Mesodermal cell (in vitro differentiated cells): ENCODE measurements at regions not wholly inside any gene's neighbourhood (a gene's known extent, or its start where the extent isn't known, plus 50 kb on each side); places are given as distances from the start of the nearest gene placed in this dataset.

ENCODE experiments used
- H3K27ac ChIP-seq: 2 replicates; pipeline ENCODE4 v1.7.0; 2013; ENCODE audit warnings: mild to moderate bottlenecking, low read depth, low read length, moderate library complexity; ENCODE audit not compliant: severe bottlenecking
- H3K36me3 ChIP-seq: 2 replicates; pipeline ENCODE4 v1.7.1; 2013; ENCODE audit warnings: mild to moderate bottlenecking, low read length, moderate library complexity; ENCODE audit not compliant: control insufficient read depth, insufficient read depth
- H3K4me1 ChIP-seq: one replicate; pipeline ENCODE4 v1.7.1; 2013; ENCODE audit warnings: mild to moderate bottlenecking, low read length; ENCODE audit not compliant: insufficient read depth, control insufficient read depth, poor library complexity, severe bottlenecking
- H3K4me3 ChIP-seq: 2 replicates; pipeline ENCODE4 v1.7.0; 2013; ENCODE audit warnings: low read length, control low read depth, mild to moderate bottlenecking; ENCODE audit not compliant: insufficient read depth, poor library complexity, severe bottlenecking; ENCODE audit errors: extremely low read depth
- H3K9me3 ChIP-seq: 2 replicates; pipeline ENCODE4 v1.7.1; 2013; ENCODE audit warnings: mild to moderate bottlenecking, low read length, moderate library complexity; ENCODE audit not compliant: control insufficient read depth
- WGBS, 2 experiments: methylation state at CpG; one replicate each; pipeline ENCODE4 v1.1.5; 2013; ENCODE audit warnings: missing lambda C conversion rate in 2 of 2; ENCODE audit not compliant: insufficient coverage in 2 of 2; 5-methylcytosine and 5-hydroxymethylcytosine counted together

DNA sequence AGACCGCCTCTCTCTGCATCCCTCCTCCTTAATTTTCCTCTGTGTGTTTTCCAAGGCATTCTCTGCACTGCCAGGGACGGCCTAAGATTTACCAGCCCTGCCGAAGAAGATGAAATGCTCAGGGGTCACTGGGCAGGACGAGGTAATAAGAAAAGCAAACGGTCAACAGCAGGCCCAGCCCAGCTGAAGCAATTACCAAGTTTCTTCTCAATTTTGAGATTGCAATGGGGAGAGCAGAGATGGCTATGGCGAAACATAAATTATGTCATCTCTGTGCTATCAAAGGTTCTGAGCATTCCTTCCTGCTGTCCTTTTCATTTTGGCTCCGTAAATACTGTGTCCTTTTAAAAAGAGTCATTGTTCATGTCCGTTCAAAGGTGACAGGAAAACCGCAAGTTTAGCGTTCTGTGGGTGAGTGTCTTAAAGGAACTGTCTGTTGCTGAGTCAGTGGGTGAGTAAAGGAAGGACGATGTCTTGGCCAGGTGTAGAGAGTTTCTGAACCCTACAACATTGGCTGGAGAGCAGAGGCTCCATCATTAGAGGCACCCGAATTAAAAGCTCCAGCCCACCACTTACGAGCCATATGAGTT lies 753.9 kb upstream of the EEF2KMT start:
- no peaks in the 10 kb centered on the region for H3K9me3 ChIP-seq
- no peaks in the 10 kb centered on the region for H3K36me3 ChIP-seq
- H3K27ac ChIP-seq = no peak overlapping the region
- WGBS, 2 experiments = 88 to 90% methylated on average over 10 of the region's 13 CpGs
- no peak overlapping the region for H3K4me3 ChIP-seq
- no peaks in the 10 kb centered on the region for H3K4me1 ChIP-seq

DNA sequence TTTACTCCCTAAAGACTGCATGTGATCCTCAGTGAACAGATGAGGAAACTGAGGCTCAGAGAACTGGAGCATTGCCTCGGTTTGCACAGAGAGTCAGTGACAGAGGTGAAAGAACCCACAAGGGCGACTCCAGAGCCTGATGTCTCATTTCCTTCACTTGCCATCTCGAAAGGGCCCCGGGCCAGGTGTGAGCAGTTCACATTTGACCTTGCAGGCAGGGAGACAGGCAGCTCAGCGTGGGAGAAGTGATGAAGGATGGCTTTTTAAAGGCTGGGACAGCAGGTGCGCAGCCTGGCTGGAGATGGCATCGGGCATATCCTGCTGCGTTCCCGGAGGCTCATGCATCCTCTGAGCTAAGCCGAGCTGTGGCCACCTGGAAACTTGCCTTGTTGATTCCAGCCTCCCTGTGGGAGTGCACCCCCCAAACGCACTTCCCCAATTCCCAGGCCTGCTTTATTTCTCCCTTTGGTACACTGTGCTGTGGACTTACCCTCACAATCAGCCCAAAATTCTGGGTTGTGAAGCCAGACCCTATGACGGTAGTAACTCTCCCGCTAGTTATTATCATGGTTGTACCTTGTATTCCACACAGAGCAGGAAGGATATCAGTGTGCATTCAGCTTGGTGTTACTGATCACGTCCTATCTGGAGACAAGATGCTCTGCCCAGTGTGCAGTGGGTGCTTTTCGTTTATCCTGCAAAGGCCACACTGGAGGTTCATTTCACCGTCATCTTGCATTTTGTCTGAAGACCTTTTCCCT lies 753.2 kb upstream of the EEF2KMT start:
- H3K27ac ChIP-seq = no peak overlapping the region
- 86 to 90% methylated on average over 13 of the region's 16 CpGs for WGBS, 2 experiments
- H3K9me3 ChIP-seq = no peaks in the 10 kb centered on the region
- H3K4me1 ChIP-seq = no peaks in the 10 kb centered on the region
- H3K36me3 ChIP-seq = no peaks in the 10 kb centered on the region
- H3K4me3 ChIP-seq = no peak overlapping the region

GRCh38 chr16:5845046-5845445 lies 747.5 kb upstream of the EEF2KMT start:
- Histone ChIP-seq H3K36me3 (no peaks in the 10 kb centered on the region), H3K4me3 (no peak overlapping the region), H3K4me1 (no peaks in the 10 kb centered on the region), H3K9me3 (no peaks in the 10 kb centered on the region), H3K27ac (no peak overlapping the region)
- WGBS, 2 experiments = 71 to 79% methylated on average over 1 to 2 of the region's 3 CpGs

- WGBS, 2 experiments = 93 to 94% methylated on average over 5 of the region's 7 CpGs
- Histone ChIP-seq H3K9me3 (no peaks in the 10 kb centered on the region), H3K4me3 (no peak overlapping the region), H3K36me3 (no peaks in the 10 kb centered on the region), H3K27ac (no peak overlapping the region), H3K4me1 (no peaks in the 10 kb centered on the region)
Observed at GRCh38 chr16:5841974-5842373, 744.4 kb upstream of the EEF2KMT start.

DNA sequence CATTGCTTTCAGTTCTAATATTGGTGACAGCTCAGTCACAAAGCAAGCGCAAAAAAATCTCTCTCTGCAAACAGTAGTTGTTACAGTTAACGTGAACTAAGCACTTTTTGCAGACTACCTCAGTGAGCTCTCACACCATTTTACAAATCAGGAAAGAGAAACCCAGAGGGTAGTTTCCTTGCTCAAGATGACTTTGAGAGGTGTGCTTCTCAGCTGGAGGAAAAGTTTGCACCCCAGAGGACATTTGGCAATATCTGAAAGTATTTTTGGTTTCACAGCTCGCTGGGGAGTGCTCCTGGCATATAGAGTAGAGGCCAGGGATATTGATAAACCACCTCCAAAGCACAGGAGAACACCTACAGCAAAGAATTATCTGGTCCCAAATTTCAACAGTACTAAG lies 741.1 kb upstream of the EEF2KMT start:
- H3K4me3 ChIP-seq = no peak overlapping the region
- H3K9me3 ChIP-seq = no peaks in the 10 kb centered on the region
- H3K27ac ChIP-seq = no peak overlapping the region
- 67 to 100% methylated on average over 1 of the region's 3 CpGs for WGBS, 2 experiments
- no peaks in the 10 kb centered on the region for H3K4me1 ChIP-seq
- no peaks in the 10 kb centered on the region for H3K36me3 ChIP-seq

DNA sequence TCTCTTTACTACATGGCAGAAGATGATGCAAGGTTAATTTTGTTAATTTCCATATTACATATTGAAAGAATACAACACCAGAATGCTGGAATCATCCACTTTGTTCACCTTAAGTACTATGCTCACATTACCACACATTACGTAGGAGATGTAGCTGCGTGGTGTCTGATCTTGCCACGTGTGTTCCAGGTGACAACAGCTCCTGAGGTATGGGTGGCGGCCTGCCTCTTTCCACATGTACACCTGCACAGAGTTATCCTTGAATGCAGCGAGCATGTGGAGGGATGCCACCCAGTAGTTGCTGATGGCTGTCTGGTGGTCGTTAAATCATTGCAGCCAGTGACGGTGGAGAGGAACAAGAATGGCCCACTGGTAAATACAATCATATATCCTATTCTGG lies 740.5 kb upstream of the EEF2KMT start:
- WGBS, 2 experiments = 91 to 98% methylated on average over 5 to 6 of the region's 7 CpGs
- Histone ChIP-seq H3K4me3 (no peak overlapping the region), H3K4me1 (no peaks in the 10 kb centered on the region), H3K9me3 (no peaks in the 10 kb centered on the region), H3K27ac (no peak overlapping the region), H3K36me3 (no peaks in the 10 kb centered on the region)

DNA sequence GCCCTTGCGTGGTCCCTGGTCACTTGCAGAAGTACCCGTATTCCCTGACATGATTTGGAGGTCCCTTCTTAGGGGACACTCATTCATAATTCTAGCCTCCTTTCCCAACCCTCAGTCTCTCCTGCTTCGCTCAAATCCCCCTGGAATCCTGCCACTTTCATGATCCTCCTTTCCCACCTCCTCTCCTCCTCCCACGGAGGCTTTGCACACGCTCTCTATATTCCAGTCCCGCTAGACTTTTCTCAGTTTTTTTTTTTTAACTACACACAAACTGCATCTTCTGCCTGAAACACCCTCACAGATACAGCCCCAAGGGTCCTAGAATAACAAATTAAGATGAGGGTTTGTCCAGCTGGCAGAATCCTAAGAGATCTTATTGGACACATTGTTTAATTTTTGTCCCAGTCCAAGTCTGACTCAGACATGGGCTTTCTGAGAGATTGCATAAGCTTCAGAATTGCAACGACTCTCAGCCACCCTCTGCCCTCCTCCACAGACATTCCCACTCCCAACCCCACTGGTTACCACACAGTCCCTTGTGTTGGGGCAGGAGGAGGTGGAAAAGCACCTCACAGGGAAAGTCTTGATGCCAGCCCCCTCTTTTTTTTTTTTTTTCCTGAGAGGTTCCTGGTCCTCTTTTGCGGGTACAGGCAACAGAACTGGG lies 739.5 kb upstream of the EEF2KMT start:
- H3K9me3 ChIP-seq = no peaks in the 10 kb centered on the region
- no peaks in the 10 kb centered on the region for H3K4me1 ChIP-seq
- no peaks in the 10 kb centered on the region for H3K36me3 ChIP-seq
- 87 to 90% methylated on average over 3 to 5 of the region's 8 CpGs for WGBS, 2 experiments
- H3K4me3 ChIP-seq = no peak overlapping the region
- no peak overlapping the region for H3K27ac ChIP-seq

DNA sequence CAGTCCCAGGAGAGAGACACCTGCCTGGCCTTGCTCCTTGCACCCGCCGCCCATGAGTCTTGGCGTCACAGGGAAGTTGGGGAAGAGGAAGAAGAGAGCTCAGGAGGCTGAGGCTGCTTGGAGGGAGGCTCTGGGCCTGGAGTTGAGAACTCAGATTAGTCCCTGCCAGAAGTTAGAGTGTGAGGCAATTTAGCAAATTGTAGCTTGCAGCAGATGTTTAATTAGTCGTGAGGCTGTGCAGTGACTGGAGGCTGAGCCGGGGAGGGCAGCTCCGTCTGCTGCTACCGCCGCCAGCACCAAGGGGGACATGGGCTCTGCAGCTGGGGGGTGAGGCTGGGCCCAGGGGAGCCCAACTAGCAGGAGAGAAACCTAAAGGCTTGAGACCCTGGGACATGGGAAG lies 738.3 kb upstream of the EEF2KMT start:
- Histone ChIP-seq H3K4me3 (no peak overlapping the region), H3K4me1 (no peaks in the 10 kb centered on the region), H3K27ac (no peak overlapping the region), H3K9me3 (no peaks in the 10 kb centered on the region), H3K36me3 (no peaks in the 10 kb centered on the region)
- WGBS, 2 experiments = 81% methylated on average over 8 of the region's 8 CpGs; no CpG with 5 or more reads in 1 of the 2 experiments

DNA sequence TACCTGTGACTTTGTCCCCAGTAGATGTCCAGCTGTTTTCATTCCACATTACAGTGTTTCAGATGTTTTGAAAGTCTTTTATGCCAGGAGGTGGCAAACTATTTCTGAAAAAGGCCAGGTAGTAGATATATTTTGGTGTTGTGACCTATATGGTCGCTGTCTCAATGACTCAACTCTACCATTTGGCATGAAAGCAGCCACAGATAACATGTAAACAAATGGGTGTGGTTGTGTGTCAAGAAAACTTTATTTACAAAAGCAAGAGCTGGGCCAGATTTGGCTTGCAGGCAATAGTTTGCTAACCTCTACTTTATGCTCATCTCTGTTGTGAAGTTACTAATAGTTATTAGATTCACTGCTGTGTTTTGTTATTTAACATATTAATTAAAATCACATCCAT lies 728.7 kb upstream of the EEF2KMT start:
- Histone ChIP-seq H3K27ac (no peak overlapping the region), H3K4me1 (no peaks in the 10 kb centered on the region), H3K4me3 (no peak overlapping the region), H3K36me3 (no peaks in the 10 kb centered on the region), H3K9me3 (no peaks in the 10 kb centered on the region)
- 100% methylated on average over 1 of the region's 1 CpG; no CpG with 5 or more reads in 1 of the 2 experiments for WGBS, 2 experiments

GRCh38 chr16:5820472-5820871 lies 722.9 kb upstream of the EEF2KMT start:
- 80 to 83% methylated on average over 12 to 13 of the region's 13 CpGs for WGBS, 2 experiments
- Histone ChIP-seq H3K36me3 (no peaks in the 10 kb centered on the region), H3K9me3 (no peaks in the 10 kb centered on the region), H3K4me1 (peaks cover 6% of the 10 kb centered on the region), H3K4me3 (no peak overlapping the region), H3K27ac (no peak overlapping the region)
